GM18870 (cell line): ENCODE measurements at regions not wholly inside any gene's neighbourhood (a gene's known extent, or its start where the extent isn't known, plus 50 kb on each side); places are given as distances from the start of the nearest gene placed in this dataset.

Source experiments
- ATAC-seq: cut with Tn5 transposase; IDR thresholded peaks from one replicate; pipeline ENCODE4 v1.9.1; 2021; ENCODE audit warnings: moderate library complexity; ENCODE audit not compliant: unreplicated experiment

DNA sequence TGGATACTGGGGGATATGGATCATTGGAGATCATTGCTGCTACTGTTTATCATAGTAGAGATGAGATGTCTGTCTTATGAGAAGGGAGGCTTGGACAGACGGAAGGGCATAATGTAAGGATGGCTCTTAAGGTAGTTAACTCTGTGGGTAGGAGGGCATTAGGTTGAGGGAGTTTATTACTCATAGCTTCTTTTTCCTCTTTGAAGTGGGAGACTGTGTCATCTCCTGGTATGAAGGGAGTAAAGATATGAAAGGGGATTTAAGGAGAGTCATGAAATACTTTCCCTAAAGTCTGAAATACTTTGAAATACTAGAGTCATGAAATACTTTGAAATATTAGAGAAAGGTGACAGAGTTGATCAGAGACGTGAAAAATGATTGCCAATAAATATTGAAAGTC lies 255.5 kb upstream of the PITX2 start:
- ATAC-seq, result no peak

DNA sequence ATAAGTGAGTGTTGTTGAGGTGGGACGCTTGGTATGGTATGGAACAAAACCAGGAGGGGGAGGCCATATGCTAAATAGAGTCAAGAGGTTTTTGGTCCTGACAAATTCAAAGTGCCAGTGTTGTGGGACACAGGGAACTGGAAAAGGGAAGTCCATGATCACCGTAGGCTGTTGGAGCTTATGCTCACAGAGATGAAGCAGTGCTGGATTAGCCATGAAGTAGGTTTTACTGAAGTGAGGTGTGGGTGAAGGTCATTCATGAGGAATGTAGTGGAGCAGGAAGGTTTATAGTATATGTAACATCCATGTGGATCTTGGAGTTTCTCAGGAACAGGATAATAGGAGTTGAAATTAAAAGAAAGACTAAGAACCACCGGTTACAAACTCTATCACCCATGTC lies 256.1 kb upstream of the PITX2 start:
- no peak for ATAC-seq

DNA sequence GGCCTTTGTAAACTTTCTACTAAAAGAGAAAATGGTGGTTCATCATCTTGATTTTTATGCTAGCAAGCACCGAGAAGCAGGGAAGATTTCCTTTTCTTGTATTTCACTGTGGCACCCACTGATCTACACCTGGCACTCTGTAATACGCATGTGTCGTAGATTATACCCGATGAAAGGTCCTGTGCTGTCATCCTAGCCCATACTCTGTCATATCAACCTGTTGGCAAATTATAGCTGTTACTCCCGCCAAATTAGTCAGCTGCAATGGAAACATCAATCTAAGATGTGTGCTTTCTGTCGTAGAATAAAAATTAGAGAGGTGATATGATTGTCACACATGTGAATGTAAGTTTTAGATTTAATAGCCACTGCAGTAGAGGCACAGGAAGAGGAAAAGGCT lies 263.4 kb upstream of the PITX2 start:
- no peak for ATAC-seq

DNA sequence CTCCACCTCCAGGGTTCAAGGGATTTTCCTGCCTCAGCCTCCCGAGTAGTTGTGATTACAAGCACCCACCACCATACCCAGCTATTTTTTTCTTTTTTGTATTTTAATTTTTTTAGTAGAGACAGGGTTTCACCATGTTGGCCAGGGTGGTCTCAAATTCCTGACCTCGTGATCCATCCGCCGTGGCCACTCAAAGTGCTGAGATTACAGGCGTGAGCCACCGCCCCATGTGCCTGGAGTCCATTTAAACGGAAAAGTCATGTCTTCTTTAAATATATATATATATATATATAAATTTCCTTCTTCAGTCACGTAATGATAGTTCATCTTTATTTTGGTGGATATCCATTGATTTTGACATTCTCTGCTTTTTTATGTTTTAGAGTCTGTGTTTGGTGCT lies 264.0 kb upstream of the PITX2 start:
- no peak for ATAC-seq

DNA sequence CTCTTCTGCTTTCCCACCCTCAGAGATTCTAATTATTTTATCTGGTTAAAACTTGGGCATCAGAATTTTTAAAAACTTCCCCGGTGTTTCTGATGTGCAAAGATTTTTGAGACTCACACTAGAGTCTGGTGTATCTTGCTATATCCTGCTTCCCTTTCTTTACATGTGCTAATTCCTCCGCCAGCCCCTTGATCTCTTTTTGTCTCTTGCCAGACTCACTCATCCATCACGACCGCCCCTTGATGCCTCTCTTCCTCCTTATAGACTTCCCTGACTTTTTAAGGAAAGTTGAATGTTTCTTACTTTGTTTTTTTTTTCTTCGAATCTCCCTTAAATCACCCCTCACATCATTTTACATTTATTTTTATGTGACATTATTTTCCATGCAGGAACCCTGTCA lies 274.9 kb upstream of the PITX2 start:
- ATAC-seq, result no peak

DNA sequence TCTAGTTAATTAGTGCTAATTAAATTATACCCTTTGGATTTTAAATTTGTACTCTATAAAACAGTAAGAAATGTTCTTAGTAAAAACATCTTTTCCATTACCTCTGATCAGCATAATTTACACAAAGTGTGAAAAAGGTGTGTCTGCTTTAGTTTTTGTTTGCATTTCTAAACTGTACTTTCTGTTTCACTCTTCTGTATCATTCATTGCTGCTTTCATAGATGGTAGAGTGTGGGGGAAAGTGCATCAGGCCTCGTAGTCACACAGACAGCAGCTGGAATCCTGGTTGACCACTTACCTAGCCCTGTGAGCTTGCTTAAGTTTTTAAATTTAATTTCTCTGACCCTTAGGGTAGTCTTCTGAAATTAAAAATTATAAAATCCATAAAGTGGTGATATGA lies 275.4 kb upstream of the PITX2 start:
- ATAC-seq, result peak; percentile 94

DNA sequence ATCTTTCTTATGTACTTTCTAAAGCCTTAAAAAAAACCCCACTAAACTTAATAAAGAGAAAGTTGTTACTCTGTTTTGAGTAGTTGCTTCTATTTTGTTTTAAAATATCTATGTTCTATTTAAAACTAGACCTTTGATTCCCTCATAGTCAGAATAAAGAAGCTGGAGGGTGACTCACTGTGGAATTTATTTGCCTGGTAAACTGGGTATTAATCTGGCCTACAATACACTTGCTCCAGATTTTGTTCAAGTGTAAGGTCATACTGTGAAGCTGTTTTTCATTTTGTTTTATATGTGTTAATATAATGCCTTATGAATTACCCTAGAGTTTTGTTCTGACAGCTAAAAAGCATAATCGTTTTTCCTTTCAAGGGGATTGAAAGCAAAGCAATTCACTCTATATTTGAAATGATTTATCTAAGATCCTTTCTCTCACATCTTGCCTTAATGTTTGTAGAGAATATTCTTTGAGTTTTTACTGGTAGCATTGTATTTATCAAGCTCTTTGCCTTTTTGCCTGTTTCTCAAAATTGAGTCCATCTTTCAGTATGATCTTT lies 277.4 kb upstream of the PITX2 start:
- no peak for ATAC-seq

DNA sequence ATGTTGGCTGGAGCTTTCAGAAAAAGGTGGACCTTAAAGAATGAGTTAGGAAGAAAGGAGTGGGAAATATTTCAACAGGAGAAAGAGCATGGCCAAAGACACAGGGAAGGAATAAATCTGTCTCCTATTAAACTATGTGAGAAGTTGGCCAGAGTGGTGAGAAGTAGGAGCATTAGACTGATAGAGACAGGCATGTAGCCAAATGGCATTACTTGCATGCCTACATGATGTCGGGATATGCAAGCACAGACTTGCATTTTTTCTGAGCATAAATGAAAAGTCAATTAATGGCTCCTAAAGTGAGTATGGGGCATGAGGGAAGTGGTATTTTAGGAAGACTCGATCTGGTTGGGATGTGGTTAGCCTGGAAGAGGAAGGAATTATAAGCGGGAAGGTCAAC lies 279.6 kb upstream of the PITX2 start:
- no peak for ATAC-seq

DNA sequence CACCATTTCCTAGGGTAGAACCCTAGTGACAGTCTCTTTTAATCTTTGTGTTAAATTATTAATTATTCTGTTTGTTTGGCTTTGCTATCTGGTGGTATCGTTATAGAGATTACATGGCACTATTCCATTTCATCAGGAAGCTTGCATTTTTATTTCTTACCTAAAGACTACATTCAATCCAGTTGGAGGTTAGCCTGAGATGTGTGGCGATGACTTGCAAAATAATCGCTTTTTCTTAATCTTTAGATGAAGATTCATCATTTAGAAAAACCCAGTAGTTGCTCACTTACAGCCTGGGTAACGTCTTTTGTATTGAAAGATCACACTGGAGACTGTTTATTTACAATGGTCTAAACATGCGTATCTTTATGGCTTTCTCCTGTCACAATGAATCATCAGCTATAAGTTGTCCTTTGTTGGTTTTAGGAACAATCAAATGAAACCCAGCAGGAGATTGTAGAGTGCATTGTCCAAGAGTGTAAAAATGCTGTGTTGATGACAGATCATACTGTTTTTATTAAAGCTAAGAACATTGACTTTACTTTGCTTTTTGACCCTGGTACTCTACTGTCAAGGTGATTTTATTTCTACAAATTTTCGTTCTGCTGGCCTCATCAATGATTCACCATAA lies 281.7 kb upstream of the PITX2 start:
- no peak for ATAC-seq

DNA sequence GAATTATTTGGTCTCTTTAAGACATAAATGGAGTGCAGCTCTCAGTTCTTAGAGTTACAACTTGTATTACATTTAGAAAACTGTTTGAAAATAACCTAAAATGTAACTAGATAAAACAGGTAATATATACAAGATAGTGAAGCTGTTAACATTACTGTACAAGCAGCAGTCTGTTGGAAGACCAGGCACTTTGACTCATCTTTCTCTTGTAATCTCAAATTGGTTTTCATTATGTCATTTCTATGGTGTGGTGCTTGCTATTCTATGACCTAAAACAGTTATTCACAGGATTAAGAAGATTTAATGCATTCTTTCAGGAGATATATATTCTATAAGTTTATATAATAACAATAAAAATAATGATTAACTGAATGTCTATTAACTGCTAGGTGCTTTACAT lies 282.5 kb upstream of the PITX2 start:
- no peak for ATAC-seq

DNA sequence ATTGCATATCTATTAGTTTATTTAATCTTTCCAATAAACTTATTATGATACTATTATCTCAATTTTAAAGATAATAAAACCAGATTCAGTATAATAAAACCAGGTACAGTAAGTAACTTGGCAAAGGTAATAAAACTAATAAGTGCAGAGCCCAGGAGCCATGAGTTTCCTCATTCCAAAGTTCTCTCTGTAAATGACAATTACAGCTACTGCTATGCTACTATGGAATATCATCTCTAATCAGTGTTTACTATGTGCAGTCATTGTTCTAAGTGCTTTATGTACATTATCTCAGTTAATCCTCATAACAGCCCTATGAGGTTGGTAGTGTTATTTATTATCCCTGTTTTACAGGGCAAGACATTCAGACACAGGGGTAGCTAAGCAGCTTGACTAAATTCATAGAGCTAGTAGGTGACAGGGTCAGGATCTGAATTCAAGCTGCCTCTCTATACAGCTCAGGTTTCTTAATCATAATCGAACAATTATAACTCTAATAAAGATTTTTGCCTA lies 285.0 kb upstream of the PITX2 start:
- no peak for ATAC-seq

DNA sequence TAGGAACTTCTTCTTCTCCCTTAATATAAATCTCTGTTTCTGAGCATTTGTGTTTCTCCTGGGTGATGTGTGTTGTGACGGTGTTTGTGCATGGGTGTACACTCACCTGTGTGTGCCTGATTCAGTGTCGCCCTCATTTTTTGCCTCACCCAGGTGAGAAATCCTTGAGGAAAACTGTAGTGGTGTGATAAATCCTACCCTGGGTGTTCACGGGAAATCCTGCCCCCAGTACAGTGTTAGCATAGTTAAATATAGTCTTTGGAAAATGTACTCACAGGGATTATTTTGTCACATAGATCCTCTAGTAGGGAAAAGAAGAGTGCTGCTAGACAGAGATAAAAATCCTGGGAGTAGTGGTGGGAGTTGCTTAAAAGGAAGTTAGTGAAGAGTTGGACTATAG lies 291.9 kb upstream of the PITX2 start:
- ATAC-seq, result no peak

DNA sequence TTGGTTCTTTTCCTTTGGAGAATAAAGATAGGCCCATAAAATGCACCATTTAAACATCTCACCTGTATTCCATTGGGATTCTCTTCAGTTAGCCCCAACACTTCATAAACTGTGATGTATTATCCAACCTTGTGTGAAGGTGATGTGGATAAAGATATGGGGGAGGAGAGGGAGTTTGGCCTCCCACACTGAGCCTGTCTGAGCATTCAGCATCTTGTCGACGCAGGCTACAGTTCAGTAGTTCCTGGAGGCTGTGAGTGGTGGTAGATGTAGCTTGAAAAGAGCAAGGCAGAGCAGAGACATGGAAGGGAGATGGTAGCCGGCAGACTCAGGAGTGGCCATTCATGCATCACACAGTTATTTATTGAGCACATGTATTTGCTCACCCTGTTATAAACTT lies 292.4 kb upstream of the PITX2 start:
- ATAC-seq, result no peak

DNA sequence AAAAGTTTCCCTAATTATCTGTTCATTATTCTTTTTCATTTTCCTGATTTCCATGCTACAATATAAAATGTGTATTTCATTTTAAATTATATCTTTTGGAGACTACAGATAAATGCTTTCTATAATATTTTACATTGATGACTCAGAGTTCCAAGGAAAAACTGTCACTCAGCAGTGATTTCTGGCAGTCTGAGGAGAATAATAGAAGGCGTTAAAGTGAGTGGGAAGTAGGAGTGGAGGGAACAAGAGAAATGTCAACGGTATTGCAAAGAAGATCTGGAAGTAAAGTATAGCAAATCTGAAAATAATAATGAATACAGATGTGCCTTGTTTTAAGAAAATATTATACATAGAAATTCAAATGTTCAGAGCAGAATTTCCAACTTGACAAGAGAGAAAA lies 293.6 kb upstream of the PITX2 start:
- ATAC-seq, result no peak

DNA sequence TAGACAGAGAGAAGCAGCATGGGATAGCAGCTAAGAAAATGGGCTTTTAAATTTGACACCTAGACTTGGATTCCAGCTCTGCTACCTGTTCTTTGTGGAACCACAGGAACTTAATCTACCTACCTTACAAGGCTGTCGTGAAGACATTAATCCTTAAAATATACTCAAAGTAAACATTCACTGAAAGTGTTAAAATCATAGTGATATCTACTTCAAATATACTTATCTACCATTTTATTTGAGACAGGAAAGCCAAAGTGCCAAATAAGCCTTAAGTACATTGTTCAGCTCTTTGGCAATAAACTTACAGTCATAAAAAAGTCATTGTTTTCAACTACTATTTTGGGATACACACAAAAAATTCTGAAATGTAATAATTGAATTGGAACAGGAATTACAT lies 295.0 kb upstream of the PITX2 start:
- no peak for ATAC-seq

DNA sequence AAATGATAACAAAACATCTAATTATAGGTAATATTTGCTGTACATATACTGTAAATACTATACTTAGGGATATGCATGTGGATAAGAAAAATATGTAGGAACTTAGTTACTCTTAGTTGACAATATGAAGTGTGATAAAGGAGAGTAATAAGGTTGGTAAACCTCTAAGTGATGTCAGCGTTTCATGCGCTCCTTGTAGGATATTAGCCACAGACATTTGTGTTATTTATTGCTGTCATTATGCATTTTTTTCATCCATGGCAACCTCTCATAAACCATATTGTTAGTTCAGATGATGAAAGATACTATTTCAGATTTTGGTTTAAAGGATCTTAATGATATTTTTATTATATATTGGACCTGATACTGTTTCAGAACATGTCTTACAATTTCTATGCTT lies 298.1 kb upstream of the PITX2 start:
- ATAC-seq, result no peak

DNA sequence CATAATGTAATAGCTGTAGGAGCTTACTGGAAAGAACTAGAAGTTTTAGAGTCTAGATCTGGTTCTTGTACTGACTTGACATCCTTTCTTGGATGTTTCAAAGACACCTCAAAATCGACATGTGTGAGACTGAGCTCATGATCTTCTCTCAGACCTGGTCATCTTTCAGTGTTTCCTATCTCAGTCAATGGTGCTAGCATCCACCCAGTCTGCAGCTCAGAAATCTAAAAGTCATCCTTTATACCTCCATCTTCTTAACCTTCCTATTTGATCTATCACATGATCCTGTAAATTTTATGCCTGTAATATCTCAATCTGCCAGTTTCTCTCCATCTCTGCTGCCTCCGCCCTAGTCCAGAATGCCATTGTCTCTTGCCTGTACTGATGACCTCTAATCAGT lies 301.9 kb upstream of the PITX2 start:
- ATAC-seq, result no peak

DNA sequence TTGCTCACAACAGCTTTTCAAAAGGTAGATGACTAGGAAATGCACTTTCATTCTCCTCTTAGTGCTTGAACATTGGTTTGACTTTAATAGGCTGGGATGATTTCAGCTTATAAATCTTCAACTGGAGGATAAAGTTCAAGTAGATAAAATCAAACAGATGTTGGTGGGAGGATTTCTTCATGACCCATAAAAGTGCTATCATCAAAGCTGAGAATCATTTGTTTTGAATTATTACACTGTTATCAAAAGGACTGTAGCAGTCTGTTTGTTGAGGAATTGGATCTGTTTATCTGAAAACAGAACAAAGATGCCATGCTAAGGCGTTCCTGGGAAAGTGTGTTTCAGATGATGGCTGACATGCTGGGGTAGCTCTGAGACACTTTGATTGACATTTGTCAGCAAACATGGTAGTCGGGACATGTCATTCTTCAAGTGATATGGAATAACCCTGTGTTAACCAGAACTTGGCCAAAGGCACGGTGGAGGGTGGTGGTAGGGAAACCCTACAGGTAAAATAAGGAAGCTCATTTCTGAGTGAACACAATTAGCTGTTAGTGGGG lies 304.0 kb upstream of the PITX2 start:
- ATAC-seq, result no peak

DNA sequence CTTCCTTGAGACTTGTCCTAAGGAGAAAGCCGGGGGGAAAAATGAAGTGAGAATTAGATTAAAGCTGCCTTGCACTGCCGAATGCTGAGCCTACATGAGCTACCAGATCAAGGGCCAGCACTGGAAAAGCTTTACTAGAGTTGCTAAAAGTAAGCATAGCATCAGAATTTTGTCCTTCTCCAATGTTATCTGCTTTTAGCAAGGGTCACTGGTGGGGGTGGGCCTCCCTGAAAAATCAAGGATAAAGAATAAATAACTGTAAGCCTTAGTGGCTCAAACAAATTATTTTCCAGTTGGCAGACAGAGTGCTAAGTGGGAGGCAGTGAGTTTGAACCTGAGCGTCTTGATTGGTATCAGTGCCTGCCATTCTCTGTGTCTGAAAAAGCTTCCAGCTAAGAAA lies 310.5 kb upstream of the PITX2 start:
- no peak for ATAC-seq

DNA sequence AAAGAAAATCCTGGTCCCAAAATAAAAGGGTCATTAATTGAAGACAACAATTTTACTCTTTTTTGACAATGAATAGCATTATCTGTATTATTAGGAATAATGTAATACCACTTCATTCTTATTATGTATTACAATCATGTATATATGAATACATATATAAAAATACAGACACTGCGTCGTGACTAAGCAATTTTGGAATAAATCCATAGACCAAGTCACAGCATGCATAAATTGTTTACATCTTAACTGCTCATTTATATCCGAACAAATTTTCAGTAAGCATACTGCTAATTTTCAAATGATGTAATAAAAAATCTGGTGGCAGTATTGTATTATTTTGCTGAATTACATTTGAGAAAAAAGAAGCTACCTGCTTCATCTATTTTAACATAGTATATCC lies 321.6 kb upstream of the PITX2 start:
- ATAC-seq, result no peak

DNA sequence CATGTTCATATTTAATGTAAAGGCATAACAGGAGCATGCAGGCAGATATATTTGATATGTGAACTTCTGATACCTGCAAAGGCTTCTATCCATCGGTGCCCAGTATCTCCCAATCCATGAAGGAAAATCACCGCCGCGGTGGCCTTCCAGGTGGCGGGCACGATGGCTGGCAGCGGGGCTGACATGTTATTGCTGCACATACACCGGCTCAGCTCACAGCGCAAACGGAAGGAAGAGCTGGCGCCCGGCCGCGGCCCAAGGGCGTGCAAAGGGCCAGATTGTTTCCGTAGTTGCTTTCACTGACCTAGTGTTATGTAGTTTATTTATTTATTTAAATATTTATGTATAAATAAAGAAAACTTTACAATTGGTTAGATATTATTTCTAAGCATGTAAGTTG lies 322.7 kb upstream of the PITX2 start:
- no peak for ATAC-seq

DNA sequence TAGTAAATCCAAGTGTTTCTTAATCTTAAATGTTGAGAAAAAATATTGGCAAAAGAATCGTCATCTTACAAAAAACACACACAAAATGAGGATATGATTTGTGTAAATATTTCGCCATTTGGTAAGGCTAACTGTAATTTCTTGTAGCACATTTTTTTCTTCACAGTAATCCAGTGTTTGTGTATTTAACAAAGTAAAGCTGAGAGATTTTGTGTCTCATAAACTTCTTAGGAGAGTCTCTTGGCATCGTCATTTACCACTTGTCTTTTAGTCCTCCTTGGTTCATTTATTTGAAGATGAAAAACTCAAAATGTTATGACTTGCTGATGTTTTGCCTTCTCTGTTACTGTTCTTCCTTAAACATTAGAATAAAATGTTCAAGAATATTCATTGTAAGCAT lies 326.7 kb upstream of the PITX2 start:
- no peak for ATAC-seq

DNA sequence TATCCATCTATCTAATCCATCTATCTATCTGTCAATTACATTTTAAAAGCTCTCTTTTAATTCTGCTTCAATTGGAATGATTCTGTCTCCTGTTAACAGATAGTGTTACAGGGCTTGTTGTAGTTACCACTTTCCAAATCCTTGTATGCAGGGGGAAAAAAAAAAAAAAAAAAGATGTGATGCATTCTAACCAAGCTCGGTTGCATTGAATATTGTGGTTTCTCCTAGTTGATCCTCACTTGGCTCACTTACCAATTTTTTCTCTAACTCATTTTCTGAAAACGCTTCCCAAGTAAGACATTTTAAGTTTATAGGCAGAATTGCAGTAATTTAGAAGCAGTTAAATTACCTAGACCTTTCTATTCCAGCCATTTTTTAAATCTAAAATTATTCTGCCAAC lies 327.9 kb upstream of the PITX2 start:
- no peak for ATAC-seq
